ENCODE measurements at regions not wholly inside any gene's neighbourhood (a gene's known extent, or its start where the extent isn't known, plus 50 kb on each side); places are given as distances from the start of the nearest gene placed in this dataset.

DNA sequence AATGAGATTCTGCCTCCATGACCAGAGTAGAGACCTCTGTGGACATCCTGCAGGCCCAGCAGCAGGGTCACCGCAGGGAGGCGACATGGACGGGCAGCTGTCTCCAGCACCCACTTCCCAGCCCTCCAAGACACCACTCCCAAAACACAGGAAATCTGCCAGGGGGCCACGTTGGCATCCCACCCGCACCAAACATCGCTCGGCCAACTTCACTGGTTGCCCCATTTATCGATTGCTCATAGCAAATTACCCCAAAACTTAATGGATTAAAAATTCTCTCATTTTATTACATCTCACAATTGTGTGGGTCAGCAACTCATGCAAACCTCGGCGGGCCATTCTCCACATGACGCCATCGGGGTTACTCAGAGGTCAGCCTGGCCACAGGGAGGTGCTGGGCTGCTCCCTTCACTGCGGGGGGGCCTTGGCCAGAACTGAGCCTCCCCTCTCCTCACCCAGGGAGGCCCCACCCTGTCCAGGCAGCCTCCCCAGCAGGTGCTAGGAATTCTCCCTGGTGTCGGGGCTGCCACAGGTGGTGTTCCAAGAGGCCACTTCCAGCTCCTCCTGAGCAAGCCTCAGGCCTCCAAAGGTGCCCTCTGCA, 420.7 kb upstream of the MYT1L start:
- intact Hi-C loops (cut with DNase I), result no loop called here
- DNase-seq (ENCODE audit: low spot score), result peak; percentile 49

DNA sequence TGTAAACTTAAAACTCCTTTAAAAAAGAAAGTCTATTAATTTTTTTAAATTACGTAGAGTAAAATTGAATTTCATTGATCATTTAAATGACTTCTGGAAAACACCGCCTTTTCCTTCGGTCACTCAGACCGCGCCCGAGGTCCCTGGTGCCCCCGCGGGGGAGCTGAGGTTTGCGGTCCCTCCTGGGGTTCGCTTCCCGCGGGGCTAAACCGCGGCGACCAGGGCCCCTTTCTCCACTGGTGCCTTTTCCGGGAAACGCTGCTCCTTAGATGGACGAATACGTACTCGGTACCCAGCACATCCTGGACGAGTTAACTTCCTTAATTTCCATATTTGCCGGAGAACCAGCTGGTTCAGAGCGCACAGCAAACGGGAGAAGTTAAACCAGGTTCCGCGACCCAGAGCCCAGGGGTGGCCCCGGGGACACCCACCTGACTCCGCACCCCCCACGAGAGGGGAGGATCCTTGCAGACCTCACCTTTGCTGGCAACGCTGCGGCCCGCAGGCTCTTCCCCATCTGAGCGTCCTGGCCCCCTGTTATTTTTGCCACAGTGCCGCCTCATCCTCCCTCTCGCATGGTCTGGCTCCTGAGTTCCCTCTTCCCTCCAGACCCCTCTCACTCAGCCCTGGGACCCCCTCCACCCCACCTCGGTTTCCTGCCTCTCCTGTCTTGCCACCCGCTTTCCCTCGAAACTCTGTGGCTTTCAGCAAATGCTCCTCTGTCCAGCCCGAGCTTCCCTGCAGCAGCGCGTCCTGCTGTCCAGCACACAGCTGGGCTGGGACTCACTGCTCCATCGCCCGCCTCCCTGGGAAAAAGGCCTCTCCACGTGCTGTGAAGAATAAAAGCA, 420.0 kb upstream of the MYT1L start:
- intact Hi-C loops (cut with DNase I), result no loop called here
- DNase-seq (ENCODE audit: low spot score), result peak; percentile 70

DNA sequence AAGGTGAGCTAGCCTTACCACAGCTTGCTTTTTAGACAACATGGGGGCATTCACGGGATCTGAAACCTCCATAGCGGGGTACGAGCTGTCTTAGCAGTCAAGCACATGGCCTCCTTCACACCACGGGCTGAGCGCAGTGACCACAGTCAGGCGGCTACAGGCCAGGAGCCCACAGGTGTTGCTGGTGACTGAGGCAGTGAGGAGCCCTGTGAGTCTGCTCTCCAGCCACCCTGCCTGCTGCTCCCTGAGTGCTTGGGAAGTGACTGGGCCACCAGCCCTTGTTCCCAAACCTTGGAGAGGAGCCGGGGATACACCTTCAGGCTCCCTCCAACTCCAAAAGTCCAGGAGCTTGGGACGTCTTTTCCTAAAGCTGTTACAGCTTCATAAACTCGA, 418.1 kb upstream of the MYT1L start:
- intact Hi-C loops (cut with DNase I), result no loop called here

DNA sequence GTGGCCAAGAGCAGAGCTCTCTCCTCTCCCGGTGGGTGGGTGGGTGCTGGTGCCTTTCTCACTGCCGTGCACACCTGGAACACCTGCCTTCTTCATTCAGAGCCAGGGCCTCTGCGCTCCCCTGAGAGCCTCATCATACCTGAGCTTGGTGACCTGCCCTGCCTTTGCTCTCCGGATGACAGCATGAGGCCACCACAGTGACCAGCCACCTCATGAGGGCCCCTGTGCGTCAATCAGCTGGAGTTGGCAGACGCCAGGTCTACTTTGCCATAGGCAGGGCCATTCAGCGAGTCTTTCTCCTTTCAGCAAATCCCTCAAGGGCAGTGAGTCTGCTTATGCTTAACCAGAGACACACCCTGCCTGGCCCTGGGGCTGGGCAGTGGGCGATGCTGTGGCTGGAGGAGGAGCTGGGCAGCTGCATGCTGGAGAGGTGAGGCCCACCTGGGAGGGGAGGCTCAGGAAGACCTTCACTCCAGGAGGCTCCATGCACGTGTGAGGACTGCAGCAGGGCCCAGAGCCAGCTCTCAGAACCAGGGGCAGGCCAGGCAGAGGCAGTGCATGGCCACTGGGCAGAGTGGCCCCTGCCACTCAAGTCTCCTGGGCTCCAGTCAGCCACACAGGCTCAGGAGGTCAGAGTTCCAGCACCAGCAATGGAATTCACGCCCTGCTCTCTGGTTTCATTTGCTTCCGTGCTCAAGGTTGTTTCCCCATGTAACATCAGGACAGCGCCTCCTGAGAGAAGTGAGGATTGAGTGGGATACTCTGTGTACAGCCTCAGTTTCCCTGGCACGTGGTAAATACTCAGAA, 417.5 kb upstream of the MYT1L start:
- DNase-seq (ENCODE audit: low spot score), result peak; percentile 60
- intact Hi-C loops (cut with DNase I), result no loop called here

More for the DNA sequence above, 418.1 kb upstream of the MYT1L start:
- DNase-seq (ENCODE audit: low spot score), result peak; percentile 69

DNA sequence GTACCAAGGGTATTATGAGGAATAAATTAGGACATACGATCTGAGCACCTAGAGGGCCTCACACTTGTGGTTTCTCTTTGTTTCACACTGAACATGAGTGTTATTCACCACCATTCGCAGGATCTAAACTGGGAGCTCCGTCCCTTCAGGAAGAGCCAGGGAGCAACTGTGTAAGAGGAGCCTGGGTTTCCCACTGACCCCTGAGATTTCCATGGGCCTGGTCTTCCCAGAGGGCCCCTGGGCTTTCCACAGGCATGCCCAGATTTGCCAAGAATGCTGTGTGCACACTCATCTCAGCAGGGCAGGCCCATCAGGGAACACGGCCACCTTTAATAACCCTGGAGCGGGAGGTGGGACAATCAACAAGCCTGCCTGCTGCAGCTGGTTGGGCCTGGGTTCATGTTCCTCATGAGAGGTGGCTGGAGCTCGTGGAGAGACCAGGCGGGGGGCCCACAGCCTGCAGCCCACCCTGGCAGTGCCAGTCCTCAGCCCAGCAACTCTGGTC, 416.8 kb upstream of the MYT1L start:
- DNase-seq (ENCODE audit: low spot score), result peak; percentile 30
- intact Hi-C loops (cut with DNase I), result no loop called here

DNA sequence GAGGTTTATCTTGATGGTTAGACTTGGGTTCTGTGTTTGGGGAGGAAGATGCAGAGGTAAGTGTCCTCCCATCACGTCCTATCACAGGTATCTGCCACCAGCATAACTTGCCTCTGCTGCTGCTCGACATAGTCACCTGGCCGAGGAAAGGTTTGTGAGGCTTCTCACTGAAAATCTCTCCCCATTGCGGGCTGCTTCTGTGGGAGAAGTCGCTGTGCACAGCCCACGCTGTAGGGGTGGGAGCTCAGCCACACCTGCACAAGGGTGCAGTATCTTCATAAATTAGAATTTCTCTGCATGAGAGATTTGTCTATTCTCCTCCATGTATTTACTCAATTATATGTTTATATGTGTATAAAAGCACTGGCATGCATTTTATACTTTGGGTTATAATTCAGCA, 415.7 kb upstream of the MYT1L start:
- peak; percentile 18 for DNase-seq (ENCODE audit: low spot score)
- intact Hi-C loops (cut with DNase I), result no loop called here

DNA sequence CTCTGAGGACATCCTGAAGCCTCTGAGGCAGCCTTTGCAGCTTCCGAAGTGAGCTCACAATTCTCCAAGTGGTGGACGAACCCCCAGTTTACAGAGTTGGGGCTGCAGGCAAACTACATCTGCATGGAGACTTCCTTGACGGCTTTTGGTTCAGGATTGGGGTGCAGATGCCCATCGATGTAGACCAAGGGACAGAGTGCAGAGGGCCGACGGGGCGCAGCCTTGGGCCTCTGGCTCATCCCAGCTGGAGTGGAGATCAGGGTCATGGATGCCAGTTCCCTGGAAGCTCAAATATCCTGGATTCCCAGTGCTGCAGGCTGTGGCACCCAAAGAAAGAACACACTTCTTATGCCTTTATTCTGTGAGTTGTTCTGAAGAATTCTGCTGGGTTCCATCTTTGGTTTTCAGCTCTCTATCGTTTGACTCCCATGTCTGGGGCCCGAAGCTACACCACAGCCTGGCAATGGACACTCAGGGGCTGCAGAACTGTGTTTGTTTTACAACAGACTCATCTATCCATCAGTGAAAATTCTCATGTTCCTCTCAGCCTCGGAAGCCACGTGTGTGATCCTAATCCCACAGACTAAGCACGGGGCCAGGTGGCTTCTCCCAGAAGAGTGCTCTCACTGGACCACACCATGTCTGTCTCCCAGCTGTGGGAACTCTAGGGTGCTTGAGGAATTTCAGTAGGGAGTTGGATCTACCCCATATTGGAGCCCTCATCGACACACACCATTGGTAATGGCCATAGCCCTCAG, 414.1 kb upstream of the MYT1L start:
- DNase-seq (ENCODE audit: low spot score), result no peak
- intact Hi-C loops (cut with DNase I), result no loop called here

DNA sequence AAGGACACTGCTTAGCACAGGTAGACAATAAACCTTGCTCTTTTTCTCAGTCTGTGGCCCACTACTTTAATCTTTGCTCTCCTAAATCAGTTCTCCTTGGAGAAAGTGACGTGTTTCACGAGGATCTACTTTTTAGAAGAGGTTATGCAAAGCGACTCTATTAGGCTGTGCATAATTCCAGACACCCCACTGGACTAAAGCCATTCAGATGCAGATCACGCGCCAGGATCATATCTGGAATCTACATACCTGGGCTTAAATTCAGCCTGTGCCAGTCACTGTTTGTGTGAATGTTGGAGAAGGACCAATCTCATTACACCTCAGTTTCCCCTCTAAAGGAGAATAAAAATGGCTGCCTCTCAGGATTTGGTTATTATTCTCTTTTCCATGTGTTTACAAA, 413.0 kb upstream of the MYT1L start:
- intact Hi-C loops (cut with DNase I), result no loop called here
- DNase-seq (ENCODE audit: low spot score), result no peak

DNA sequence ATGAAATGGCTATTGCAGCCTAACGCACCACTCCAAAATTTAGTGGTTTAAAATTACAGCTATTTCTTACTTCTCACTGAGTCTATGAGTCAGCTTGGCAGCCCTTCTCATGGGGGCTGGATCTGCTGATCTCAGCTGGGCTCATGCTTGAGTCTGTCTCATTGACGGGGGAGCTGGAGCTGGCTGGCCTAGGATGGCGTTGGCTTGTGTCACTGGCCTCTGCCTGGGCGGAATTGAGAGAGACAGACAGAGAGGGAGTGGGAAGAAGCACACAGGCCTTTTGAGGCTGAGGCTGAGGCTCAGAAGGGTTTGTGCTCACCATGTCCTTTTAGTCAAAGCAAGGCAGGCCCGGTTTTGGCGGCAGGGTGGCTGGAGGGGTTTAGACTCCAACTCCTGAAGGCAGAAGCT, 412.1 kb upstream of the MYT1L start:
- peak; percentile 96 for DNase-seq (ENCODE audit: low spot score)
- intact Hi-C loops (cut with DNase I), result no loop called here

DNA sequence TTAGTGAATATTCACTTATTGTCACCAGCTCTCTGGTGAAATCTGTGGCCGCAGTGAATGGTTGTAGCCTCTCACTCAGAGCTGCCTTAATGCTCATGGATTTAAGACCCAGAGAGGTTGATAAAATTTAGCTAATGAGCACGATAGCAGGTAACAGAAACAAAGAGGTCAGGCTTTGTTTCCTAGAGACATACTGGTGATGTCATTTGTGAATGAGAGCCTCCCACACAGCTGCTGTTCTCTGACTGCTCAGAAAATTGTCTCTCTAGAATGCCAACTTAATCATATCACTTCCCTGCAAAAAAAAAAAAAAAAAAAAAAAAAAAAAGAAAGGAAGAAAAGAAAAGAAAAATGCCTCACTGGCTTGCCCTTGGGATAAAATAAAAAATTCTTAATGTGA, 411.7 kb upstream of the MYT1L start:
- DNase-seq (ENCODE audit: low spot score), result no peak

DNA sequence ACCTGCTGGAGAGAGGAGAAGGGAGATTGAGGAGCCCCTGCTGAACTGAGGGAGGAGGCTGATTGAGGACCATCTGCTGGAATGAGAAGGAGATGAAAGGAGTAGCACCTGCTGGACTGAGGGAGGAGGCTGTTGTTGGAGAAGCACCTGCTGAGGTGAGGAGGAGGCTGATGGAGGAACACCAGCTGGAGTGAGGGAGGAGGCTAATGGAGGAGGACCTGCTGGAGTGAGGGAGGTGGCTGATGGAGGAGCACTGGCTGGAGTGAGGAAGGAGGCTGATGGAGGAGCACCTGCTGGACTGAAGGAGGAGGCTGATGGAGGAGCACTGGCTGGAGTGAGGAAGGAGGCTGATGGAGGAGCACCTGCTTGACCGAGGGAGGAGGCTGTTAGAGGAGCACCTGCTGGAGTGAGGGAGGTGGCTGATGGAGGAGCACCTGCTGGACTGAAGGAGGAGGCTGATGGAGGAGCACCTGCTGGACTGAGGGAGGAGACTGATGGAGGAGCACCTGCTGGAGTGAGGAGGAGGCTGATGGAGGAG, 409.2 kb upstream of the MYT1L start:
- intact Hi-C loops (cut with DNase I), result no loop called here
- peak; percentile 24 for DNase-seq (ENCODE audit: low spot score)

More for the DNA sequence above, 411.7 kb upstream of the MYT1L start:
- intact Hi-C loops (cut with DNase I), result no loop called here

DNA sequence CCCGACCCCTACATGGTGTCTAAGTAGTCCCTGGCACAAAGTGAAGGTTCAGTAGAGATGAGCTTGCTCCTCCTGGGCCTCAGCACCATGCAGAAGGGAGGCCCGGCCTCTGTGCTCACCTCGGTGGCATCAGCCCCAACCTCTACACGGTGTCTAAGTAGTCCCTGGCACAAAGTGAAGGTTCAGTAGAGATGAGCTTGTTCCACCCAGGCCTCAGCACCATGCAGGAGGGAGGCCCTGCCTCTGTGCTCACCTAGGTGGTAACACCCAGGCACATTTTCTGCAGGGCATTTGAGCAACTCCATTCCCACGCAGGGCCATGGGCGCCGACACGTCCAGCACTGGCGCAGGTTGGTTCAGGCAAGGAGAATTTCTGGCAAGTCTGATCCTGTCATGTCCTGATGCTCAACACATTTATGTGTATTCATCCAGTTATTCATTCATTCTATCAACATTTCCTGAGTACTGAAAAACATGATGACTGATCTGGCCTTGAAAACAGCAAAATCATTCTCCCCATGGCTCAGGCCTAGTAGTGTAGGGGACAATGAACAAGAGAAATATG, 408.2 kb upstream of the MYT1L start:
- DNase-seq (ENCODE audit: low spot score), result peak; percentile 29
- intact Hi-C loops (cut with DNase I), result no loop called here

DNA sequence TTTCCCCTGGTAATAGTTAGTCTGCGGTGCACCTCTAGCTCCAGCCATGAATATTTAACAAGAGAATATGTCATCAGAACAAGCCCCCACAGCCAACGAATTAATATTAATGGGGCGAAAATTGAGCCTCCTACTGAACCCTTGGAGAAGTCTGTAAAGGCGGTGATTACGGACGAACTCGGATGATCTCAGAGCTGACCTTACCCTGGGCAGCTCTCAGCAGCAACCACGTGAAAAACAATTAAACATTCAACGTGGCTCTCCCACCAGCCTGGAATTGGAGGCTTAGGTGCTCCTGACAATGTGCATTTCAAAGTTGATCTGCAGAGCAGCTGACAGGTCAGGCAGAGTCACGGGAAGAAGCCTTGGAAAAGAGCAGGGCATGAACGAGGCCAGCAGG, 407.6 kb upstream of the MYT1L start:
- intact Hi-C loops (cut with DNase I), result no loop called here

DNA sequence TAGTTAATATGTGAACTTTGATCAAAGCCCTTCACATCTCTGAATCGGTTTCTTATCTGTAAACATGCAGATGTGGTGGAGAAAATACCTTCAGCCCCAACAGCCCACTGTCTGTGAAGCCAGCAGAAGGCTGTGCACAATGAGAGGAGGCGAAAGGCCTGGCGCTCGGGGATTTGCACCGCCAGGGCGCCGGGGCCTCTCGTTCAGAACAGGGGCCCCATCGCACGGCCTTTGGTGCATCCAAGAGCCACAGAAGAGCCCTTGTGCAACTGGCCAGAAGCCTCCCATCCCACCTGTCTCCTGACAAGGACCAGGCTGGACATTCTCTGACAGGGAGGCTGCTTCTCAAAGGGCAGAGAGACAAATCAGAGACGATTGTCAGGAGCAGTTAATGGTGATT, 407.2 kb upstream of the MYT1L start:
- intact Hi-C loops (cut with DNase I), result no loop called here
- DNase-seq (ENCODE audit: low spot score), result peak; percentile 29

More for the DNA sequence above, 407.6 kb upstream of the MYT1L start:
- peak; percentile 47 for DNase-seq (ENCODE audit: low spot score)

DNA sequence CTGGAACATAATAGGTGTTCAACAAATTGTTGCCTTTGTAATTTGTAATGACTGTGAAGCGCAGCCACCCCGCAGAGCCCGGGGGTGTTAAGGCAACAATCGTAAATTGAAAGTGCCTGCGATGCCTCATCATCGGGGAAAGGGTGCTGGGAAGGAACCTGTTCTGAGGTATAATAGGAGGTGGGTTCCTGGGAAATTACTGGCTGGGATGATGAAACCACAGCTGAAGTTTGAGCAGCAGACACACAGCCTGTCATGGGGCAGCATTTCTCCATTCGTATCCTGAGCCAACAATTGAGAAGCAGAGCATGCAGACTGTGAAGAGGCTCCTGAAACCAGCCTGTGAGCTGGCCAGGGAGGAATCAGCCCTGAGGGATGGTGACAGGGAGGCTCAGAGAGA, 404.0 kb upstream of the MYT1L start:
- DNase-seq (ENCODE audit: low spot score), result no peak
- intact Hi-C loops (cut with DNase I), result no loop called here

DNA sequence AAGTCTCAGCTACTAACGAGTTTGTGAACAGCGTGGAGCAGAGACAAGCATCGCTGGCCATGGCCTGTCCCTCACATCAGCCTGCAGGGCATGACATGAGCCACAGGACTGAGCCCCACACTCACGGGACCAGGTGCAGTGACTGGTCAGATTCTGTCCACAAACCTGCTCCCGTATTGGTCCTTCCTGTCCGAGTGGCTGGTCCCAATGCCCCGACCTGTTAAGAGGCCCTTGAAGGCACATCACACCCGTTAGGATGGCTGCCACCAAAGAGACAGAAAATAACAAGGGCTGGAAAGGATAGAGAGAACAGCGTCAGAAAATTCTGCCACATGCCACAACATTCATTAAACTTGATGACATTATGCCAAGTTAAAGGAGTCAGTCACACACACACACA, 403.2 kb upstream of the MYT1L start:
- intact Hi-C loops (cut with DNase I), result no loop called here
- no peak for DNase-seq (ENCODE audit: low spot score)

DNA sequence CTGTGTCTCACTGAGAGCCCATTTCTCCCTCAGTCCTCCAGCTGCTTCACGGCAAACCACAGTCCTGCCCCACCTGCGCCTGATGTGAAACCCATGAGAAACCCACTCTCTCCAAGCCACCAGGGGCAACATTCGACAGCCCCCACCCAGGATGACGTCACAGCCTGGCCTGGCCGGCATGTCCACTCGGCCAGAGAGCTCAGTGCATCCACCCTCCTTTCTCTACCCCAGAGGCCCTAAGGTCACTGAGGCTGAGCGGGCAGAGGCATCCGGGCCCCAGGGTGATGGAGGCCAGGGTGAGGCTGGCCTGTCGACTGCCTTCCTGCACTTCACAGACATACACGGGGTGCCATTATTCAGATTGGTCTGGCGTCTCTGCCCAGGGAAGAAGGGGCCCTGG, 402.7 kb upstream of the MYT1L start:
- peak; percentile 67 for DNase-seq (ENCODE audit: low spot score)
- intact Hi-C loops (cut with DNase I), result no loop called here

DNA sequence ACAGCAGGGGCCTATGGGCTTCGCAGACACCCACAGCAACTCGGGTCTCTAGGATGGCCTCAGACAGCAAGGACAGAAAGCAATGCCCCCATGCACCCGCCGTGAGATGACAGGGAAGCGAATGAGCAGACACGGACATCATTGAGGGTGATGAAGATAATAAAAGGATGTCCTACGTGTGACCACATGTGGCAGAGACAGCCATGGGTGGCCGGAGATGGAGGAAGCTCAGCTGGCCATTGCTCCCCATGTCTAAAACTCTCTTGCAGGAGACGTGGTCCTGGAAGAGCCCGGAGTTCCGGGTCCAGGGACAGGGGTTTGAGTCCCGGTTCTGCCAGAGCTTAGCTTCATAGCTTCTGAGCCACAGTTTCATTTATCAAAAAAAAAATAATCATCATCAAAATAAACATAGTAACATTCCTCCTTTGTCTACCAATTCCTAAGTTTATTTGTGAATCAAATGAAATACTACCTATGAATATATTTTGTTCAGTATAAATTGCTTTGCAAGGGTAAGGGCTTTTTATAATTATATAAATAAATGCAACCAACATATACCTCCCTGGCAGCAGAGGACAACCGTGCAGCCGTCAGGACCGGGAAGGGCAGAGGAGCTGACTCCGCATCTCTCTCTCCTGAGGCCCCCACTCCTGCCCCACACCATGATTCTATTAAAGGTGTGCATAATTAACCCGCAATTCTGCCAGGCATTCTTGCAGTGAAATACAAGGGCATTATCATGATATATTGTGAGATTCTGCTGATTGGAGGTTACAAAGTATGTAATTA, 401.4 kb upstream of the MYT1L start:
- peak; percentile 66 for DNase-seq (ENCODE audit: low spot score)
- intact Hi-C loops (cut with DNase I), result no loop called here
